ENCODE measurements at regions not wholly inside any gene's neighbourhood (a gene's known extent, or its start where the extent isn't known, plus 50 kb on each side); places are given as distances from the start of the nearest gene placed in this dataset.
"Not testable (repeated sequence)": the region's sequence is repeated elsewhere in the genome, so short reads cannot be mapped to it uniquely, and the experiment has no call there.

DNA sequence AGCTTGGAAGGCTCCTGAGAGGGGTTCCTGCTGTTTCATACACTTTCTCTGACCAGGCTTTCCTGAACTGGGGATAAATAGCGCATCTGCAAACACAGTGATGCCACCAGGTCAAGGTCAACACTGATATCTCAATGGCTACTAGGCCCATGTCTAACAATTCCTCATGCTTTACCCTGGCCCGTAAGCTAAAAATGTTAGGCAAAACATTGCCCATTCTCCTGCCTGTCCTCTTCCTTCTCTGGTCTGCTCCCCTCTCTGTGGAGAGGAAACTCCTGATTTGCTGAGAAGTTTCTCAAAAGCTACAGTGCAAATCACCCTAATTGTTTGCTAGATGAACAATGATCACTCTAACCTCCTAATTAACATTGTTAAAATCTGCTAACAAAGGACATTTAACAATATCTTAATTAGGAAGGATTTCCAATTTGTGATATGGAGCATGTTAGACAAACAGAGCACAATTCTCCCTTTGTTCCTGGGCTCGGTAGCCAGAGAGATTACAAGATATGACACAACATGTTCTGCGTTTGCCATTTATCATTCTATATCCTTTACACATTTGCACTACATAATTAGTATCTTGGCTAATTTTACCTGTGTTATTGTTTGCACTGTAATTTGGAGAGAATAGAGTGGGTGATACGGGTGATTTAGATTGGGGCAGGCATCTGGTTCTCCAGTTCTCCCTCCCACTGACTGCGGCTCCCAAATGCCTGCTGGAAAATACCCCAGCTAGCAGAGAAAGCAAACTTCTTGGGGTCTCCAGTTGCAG is 266.8 kb downstream of the CD83 start:
- TF ChIP-seq, protein P1, sequence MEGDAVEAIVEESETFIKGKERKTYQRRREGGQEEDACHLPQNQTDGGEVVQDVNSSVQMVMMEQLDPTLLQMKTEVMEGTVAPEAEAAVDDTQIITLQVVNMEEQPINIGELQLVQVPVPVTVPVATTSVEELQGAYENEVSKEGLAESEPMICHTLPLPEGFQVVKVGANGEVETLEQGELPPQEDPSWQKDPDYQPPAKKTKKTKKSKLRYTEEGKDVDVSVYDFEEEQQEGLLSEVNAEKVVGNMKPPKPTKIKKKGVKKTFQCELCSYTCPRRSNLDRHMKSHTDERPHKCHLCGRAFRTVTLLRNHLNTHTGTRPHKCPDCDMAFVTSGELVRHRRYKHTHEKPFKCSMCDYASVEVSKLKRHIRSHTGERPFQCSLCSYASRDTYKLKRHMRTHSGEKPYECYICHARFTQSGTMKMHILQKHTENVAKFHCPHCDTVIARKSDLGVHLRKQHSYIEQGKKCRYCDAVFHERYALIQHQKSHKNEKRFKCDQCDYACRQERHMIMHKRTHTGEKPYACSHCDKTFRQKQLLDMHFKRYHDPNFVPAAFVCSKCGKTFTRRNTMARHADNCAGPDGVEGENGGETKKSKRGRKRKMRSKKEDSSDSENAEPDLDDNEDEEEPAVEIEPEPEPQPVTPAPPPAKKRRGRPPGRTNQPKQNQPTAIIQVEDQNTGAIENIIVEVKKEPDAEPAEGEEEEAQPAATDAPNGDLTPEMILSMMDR (IDR thresholded peaks at IDR 0.05), result no peak
- TF ChIP-seq POLR2A (IDR thresholded peaks at IDR 0.05), result no peak
- no peaks in the 10 kb centered on the region for H3K36me3 ChIP-seq (ENCODE audit: low read depth, missing control alignments)
- no peaks in the 10 kb centered on the region for H3K9me3 ChIP-seq
- no peaks in the 10 kb centered on the region for H3K4me1 ChIP-seq
- intact Hi-C loops (cut with DNase I; ENCODE audit: low total_unique reads), result no loop called here
- no peak overlapping the region for H3K27ac ChIP-seq
- no peaks in the 10 kb centered on the region for H3K27me3 ChIP-seq
- no peak for DNase-seq
- H3K4me3 ChIP-seq, result no peak overlapping the region
- WGBS, 2 donors, result 74 to 78% methylated on average over 6 of the region's 6 CpGs

GRCh38 chr6:14386263-14386662 is 268.7 kb downstream of the CD83 start:
- intact Hi-C loops (cut with DNase I; ENCODE audit: low total_unique reads), result no loop called here
- DNase-seq, result no peak
- Histone ChIP-seq H3K4me3 (no peak overlapping the region), H3K27ac (no peak overlapping the region), H3K27me3 (no peaks in the 10 kb centered on the region), H3K9me3 (no peaks in the 10 kb centered on the region), H3K36me3 (ENCODE audit: low read depth, missing control alignments) (no peaks in the 10 kb centered on the region), H3K4me1 (no peaks in the 10 kb centered on the region)
- TF ChIP-seq, protein P1 (IDR thresholded peaks at IDR 0.05), result no peak
- no peak for TF ChIP-seq POLR2A (IDR thresholded peaks at IDR 0.05)
- WGBS, 2 donors, result 82 to 96% methylated on average over 2 of the region's 2 CpGs

- Histone ChIP-seq H3K27ac (no peak overlapping the region), H3K4me1 (no peaks in the 10 kb centered on the region), H3K4me3 (no peak overlapping the region), H3K36me3 (ENCODE audit: low read depth, missing control alignments) (no peaks in the 10 kb centered on the region), H3K9me3 (no peaks in the 10 kb centered on the region), H3K27me3 (no peaks in the 10 kb centered on the region)
- TF ChIP-seq POLR2A (IDR thresholded peaks at IDR 0.05), result no peak
- TF ChIP-seq, protein P1 (IDR thresholded peaks at IDR 0.05), result no peak
- 86 to 91% methylated on average over 4 of the region's 4 CpGs for WGBS, 2 donors
- no peak for DNase-seq
- intact Hi-C loops (cut with DNase I; ENCODE audit: low total_unique reads), result no loop called here
These were observed 269.1 kb downstream of the CD83 start for GRCh38 chr6:14386668-14387067.

DNA sequence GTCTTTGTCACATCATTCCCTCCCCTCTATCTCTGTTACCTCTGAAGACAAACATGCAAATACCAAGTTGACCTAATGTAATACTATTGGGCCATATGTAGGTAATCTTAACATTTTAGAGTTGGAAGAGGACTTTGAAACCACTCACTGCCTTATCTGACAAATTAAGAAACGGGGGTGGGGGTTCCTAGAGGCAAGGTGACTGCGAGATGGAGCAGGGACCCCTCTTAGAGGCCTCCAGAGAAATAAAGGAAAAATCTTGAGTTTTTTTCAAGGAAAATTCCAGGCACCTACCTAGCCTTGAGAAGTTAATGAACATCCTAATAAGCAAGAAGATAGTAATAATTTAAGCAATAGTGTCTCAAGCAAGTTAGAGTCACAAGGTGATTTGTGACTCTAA is 270.8 kb downstream of the CD83 start:
- no peak for TF ChIP-seq POLR2A (IDR thresholded peaks at IDR 0.05)
- TF ChIP-seq, protein P1 (IDR thresholded peaks at IDR 0.05), result no peak
- no peaks in the 10 kb centered on the region for H3K27me3 ChIP-seq
- DNase-seq, result no peak
- H3K27ac ChIP-seq, result no peak overlapping the region
- H3K4me1 ChIP-seq, result no peaks in the 10 kb centered on the region
- 85 to 94% methylated on average over 2 of the region's 2 CpGs for WGBS, 2 donors
- intact Hi-C loops (cut with DNase I; ENCODE audit: low total_unique reads), result no loop called here
- no peak overlapping the region for H3K4me3 ChIP-seq
- no peaks in the 10 kb centered on the region for H3K36me3 ChIP-seq (ENCODE audit: low read depth, missing control alignments)
- no peaks in the 10 kb centered on the region for H3K9me3 ChIP-seq

DNA sequence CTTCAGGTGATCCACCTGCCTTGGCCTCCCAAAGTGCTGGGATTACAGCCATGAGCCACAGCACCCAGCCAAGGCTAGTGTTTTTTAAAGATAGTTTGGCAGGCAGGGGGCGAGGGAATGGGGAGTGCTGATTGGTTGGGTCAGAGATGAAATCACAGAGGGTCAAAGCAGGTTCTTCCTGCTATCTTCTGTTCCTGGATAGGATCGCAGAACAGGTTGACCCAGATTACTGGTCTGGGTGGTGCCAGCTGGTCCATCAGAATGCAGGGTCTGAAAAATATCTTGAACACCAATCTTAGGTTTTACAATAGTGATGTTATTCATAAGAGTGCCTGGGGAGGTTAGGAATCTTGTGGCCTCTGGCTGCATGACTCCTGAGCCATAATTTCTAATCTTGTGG is 272.2 kb downstream of the CD83 start:
- H3K27ac ChIP-seq; H3K36me3 ChIP-seq (ENCODE audit: low read depth, missing control alignments); H3K4me1 ChIP-seq; intact Hi-C loops (cut with DNase I; ENCODE audit: low total_unique reads); H3K9me3 ChIP-seq; DNase-seq; H3K4me3 ChIP-seq; H3K27me3 ChIP-seq: not testable (repeated sequence)
- 90 to 97% methylated on average over 2 of the region's 2 CpGs for WGBS, 2 donors
